ENCODE measurements at regions not wholly inside any gene's neighbourhood (a gene's known extent, or its start where the extent isn't known, plus 50 kb on each side); places are given as distances from the start of the nearest gene placed in this dataset.
"Not testable (repeated sequence)": the region's sequence is repeated elsewhere in the genome, so short reads cannot be mapped to it uniquely, and the experiment has no call there.

DNA sequence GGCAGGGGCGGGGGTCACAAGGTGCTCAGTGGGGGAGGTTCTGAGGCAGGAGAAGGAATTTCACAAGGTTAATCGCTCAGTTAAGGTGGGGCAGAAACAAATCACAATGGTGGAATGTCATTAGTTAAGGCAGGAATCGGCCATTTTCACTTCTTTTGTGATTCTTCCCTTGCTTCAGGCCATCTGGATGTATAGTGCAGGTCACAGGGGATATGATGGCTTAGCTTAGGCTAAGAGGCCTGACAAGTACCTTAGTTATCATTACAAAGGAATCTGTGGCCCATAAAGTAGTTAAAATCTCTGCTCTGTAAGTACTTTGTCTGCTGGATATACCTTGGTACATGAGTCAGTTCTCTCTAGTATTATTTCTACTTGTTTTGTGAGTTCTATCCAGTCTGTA lies 79.6 kb upstream of the IL1RAPL1 start:
- TF ChIP-seq, protein P1, sequence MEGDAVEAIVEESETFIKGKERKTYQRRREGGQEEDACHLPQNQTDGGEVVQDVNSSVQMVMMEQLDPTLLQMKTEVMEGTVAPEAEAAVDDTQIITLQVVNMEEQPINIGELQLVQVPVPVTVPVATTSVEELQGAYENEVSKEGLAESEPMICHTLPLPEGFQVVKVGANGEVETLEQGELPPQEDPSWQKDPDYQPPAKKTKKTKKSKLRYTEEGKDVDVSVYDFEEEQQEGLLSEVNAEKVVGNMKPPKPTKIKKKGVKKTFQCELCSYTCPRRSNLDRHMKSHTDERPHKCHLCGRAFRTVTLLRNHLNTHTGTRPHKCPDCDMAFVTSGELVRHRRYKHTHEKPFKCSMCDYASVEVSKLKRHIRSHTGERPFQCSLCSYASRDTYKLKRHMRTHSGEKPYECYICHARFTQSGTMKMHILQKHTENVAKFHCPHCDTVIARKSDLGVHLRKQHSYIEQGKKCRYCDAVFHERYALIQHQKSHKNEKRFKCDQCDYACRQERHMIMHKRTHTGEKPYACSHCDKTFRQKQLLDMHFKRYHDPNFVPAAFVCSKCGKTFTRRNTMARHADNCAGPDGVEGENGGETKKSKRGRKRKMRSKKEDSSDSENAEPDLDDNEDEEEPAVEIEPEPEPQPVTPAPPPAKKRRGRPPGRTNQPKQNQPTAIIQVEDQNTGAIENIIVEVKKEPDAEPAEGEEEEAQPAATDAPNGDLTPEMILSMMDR (conservative IDR thresholded peaks at IDR 0.05 in 1 of 2, IDR thresholded peaks at IDR 0.05 in 1 of 2; ENCODE audit: low read depth in 1 of 2, low read length in 2 of 2): not testable (repeated sequence)
- TF ChIP-seq EZH2 (IDR thresholded peaks at IDR 0.05; ENCODE audit: low read length, missing control alignments): not testable (repeated sequence)
